ENCODE measurements at regions not wholly inside any gene's neighbourhood (a gene's known extent, or its start where the extent isn't known, plus 50 kb on each side); places are given as distances from the start of the nearest gene placed in this dataset.

GRCh38 chr1:239856924-239857323 is 234.8 kb upstream of the FMN2 start:
- Mint-ChIP-seq H3K9me3 (peaks cover 9% of the 10 kb centered on the region), H3K4me1 (no peaks in the 10 kb centered on the region), H3K27me3 (no peaks in the 10 kb centered on the region), H3K36me3 (ENCODE audit: low read depth) (no peaks in the 10 kb centered on the region), H3K27ac (no peak overlapping the region), H3K4me3 (no peak overlapping the region)
- no peak for DNase-seq
- intact Hi-C loops (cut with micrococcal nuclease) = no loop called here
- CTCF ChIA-PET = no interaction called here
- ATAC-seq (ENCODE audit: low read depth) = no peak
- TF ChIP-seq, protein P1, sequence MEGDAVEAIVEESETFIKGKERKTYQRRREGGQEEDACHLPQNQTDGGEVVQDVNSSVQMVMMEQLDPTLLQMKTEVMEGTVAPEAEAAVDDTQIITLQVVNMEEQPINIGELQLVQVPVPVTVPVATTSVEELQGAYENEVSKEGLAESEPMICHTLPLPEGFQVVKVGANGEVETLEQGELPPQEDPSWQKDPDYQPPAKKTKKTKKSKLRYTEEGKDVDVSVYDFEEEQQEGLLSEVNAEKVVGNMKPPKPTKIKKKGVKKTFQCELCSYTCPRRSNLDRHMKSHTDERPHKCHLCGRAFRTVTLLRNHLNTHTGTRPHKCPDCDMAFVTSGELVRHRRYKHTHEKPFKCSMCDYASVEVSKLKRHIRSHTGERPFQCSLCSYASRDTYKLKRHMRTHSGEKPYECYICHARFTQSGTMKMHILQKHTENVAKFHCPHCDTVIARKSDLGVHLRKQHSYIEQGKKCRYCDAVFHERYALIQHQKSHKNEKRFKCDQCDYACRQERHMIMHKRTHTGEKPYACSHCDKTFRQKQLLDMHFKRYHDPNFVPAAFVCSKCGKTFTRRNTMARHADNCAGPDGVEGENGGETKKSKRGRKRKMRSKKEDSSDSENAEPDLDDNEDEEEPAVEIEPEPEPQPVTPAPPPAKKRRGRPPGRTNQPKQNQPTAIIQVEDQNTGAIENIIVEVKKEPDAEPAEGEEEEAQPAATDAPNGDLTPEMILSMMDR (IDR thresholded peaks at IDR 0.05) = no peak
- POLR2A ChIA-PET = no interaction called here

DNA sequence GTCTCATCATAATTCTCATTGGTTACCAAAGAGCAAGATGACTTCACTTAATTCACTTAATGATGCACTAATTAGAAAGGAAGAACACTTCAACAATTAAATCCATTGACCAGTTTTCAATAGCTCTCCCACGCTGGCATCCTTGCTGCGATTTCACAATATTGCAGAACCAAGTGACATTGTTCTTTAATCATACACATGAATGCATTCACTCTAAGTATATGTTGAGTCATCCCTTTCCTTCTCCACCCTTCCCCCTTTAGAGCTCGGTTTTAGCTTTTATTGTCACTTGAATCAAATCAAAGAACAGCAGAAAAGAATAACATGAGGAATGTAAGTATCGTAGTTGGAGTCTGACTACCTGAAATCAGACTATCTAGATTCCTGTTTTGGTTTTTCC is 233.6 kb upstream of the FMN2 start:
- no peaks in the 10 kb centered on the region for H3K27me3 Mint-ChIP-seq
- H3K4me3 Mint-ChIP-seq = no peak overlapping the region
- ATAC-seq (ENCODE audit: low read depth) (no peak), DNase-seq (no peak)
- ChIA-PET POLR2A (no interaction called here), CTCF (no interaction called here)
- H3K36me3 Mint-ChIP-seq (ENCODE audit: low read depth) = no peaks in the 10 kb centered on the region
- TF ChIP-seq, protein P1 (IDR thresholded peaks at IDR 0.05) = no peak
- H3K9me3 Mint-ChIP-seq = peaks cover 9% of the 10 kb centered on the region
- intact Hi-C loops (cut with micrococcal nuclease) = no loop called here
- H3K27ac Mint-ChIP-seq = no peak overlapping the region
- H3K4me1 Mint-ChIP-seq = no peaks in the 10 kb centered on the region

- intact Hi-C loops (cut with micrococcal nuclease) = no loop called here
- peaks cover 9% of the 10 kb centered on the region for H3K9me3 Mint-ChIP-seq
- no peak overlapping the region for H3K4me3 Mint-ChIP-seq
- no peaks in the 10 kb centered on the region for H3K27me3 Mint-ChIP-seq
- no peak for DNase-seq
- POLR2A ChIA-PET = no interaction called here
- no peaks in the 10 kb centered on the region for H3K36me3 Mint-ChIP-seq (ENCODE audit: low read depth)
- no peaks in the 10 kb centered on the region for H3K4me1 Mint-ChIP-seq
- H3K27ac Mint-ChIP-seq = no peak overlapping the region
- CTCF ChIA-PET = no interaction called here
- TF ChIP-seq, protein P1 (IDR thresholded peaks at IDR 0.05) = no peak
- ATAC-seq (ENCODE audit: low read depth) = no peak
These were observed 233.2 kb upstream of the FMN2 start for GRCh38 chr1:239858529-239858928.

DNA sequence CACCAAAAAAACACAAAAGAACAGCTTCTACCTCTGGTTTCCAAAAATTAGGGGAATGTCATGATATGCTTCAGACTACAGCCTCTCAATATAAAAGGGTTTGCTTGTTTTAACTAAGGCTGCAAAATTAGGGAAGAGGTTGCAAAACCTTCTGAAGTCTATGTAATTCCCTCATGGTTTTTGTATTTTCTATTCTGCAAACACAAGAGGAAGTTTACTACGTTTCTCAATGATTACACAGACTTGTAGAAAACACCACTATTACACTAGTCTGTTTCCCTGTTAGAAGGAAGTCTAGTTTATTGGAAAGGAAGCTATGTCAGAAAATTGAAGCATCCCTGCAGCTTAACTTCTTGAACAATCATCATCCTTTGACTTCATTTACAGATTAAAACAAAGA is 229.7 kb upstream of the FMN2 start:
- DNase-seq = no peak
- Mint-ChIP-seq H3K4me1 (no peaks in the 10 kb centered on the region), H3K27me3 (no peaks in the 10 kb centered on the region), H3K9me3 (peaks cover 5% of the 10 kb centered on the region), H3K27ac (no peak overlapping the region), H3K36me3 (ENCODE audit: low read depth) (no peaks in the 10 kb centered on the region), H3K4me3 (no peak overlapping the region)
- ATAC-seq (ENCODE audit: low read depth) = no peak
- ChIA-PET POLR2A (no interaction called here), CTCF (no interaction called here)
- TF ChIP-seq, protein P1 (IDR thresholded peaks at IDR 0.05) = no peak
- intact Hi-C loops (cut with micrococcal nuclease) = no loop called here

DNA sequence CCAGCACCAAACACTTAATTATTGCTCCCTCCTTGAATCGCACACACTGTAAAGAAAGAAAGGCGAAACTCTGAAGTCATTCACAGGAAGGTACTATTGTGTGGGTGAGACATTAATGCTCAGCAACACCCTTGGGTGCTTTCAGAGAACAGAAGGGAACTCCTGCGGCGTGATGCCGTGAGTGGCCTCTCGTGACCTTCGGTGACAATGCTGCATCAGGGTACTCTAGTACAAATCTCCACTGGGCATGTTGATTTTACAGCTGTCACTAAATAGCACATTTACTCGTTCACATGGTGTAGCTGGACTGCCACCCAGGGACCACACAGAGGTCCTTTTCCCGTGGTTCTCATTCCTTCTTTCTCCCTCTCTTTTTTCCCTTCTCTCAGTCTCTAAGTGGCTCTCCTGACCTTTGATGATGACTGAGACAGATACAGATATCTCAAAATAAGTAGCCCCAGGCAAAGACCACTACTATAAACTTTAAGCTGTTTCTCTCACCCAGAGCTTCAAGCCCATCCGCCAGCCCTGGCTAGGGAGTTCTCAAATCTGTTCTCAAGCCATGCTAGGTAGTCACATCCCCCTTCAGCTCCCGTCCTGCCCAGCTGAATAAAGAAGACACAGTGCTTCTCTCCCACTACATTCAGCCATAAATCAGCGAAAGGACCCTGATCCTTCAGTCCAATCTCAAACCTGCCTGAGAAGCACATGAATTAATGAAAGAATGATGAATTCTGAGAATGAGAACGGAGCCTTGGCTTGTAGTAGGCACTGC is 223.4 kb upstream of the FMN2 start:
- no peaks in the 10 kb centered on the region for H3K36me3 Mint-ChIP-seq (ENCODE audit: low read depth)
- peaks cover 4% of the 10 kb centered on the region for H3K9me3 Mint-ChIP-seq
- no peak overlapping the region for H3K27ac Mint-ChIP-seq
- TF ChIP-seq, protein P1 (IDR thresholded peaks at IDR 0.05) = no peak
- DNase-seq (no peak), ATAC-seq (ENCODE audit: low read depth) (no peak)
- ChIA-PET CTCF (no interaction called here), POLR2A (no interaction called here)
- H3K4me3 Mint-ChIP-seq = no peak overlapping the region
- intact Hi-C loops (cut with micrococcal nuclease) = no loop called here
- H3K4me1 Mint-ChIP-seq = no peaks in the 10 kb centered on the region
- no peaks in the 10 kb centered on the region for H3K27me3 Mint-ChIP-seq

Measured in activated B cell treated with CpG ODN at 0.5 μM for 24 hours (primary cell).